Loucy (cell line): ENCODE measurements at regions not wholly inside any gene's neighbourhood (a gene's known extent, or its start where the extent isn't known, plus 50 kb on each side); places are given as distances from the start of the nearest gene placed in this dataset.

Experiments
- H2AFZ ChIP-seq: fragments of 200-600 bp; sonication (generic); 2 replicates; pipeline ENCODE4 v1.6.0; 2016; ENCODE audit warnings: antibody characterized with exemption, mild to moderate bottlenecking, low read length, moderate library complexity
- H3F3A ChIP-seq: fragments of 200-600 bp; 2 replicates; pipeline ENCODE4 v1.6.0; 2016; ENCODE audit warnings: antibody characterized with exemption, low read depth, mild to moderate bottlenecking
- H3K27me3 ChIP-seq: fragments of 200-600 bp; sonication (generic); 2 replicates; pipeline ENCODE4 v1.6.1; 2014; ENCODE audit warnings: low read length, mild to moderate bottlenecking; ENCODE audit not compliant: insufficient read depth, poor library complexity, severe bottlenecking
- H3K36me3 ChIP-seq: fragments of 200-600 bp; sonication (generic); 2 replicates; pipeline ENCODE4 v1.6.1; 2016; ENCODE audit warnings: low read length; ENCODE audit not compliant: insufficient read depth
- H3K4me1 ChIP-seq: fragments of 200-600 bp; sonication (generic); 2 replicates; pipeline ENCODE4 v1.5.1; 2014; ENCODE audit warnings: low read length, mild to moderate bottlenecking; ENCODE audit not compliant: insufficient read depth, poor library complexity, severe bottlenecking
- H3K4me2 ChIP-seq: fragments of 200-600 bp; sonication (generic); 2 replicates; pipeline ENCODE4 v1.6.0; 2014; ENCODE audit warnings: antibody characterized with exemption, low read length, low read depth, mild to moderate bottlenecking; ENCODE audit not compliant: poor library complexity, severe bottlenecking
- H3K4me3 ChIP-seq: fragments of 200-600 bp; sonication (generic); 2 replicates; pipeline ENCODE4 v1.5.1; 2014; ENCODE audit warnings: low read length, mild to moderate bottlenecking, mixed read lengths; ENCODE audit not compliant: poor library complexity, severe bottlenecking
- H3K79me2 ChIP-seq: fragments of 200-600 bp; sonication (generic); 2 replicates; pipeline ENCODE4 v1.6.1; 2014; ENCODE audit warnings: low read length; ENCODE audit not compliant: insufficient read depth
- H3K9ac ChIP-seq: fragments of 200-600 bp; sonication (generic); 2 replicates; pipeline ENCODE4 v1.6.0; 2014; ENCODE audit warnings: mild to moderate bottlenecking, low read depth, low read length, moderate library complexity; ENCODE audit not compliant: poor library complexity, severe bottlenecking
- H3K9me2 ChIP-seq: fragments of 200-600 bp; sonication (generic); replicated peaks from 2 replicates; pipeline ENCODE4 v1.6.1; 2016; ENCODE audit warnings: low read depth, low read length, mixed read lengths
- H3K9me3 ChIP-seq: fragments of 200-600 bp; sonication (generic); 2 replicates; pipeline ENCODE4 v1.6.1; 2014; ENCODE audit warnings: mild to moderate bottlenecking, antibody characterized with exemption, low read length, low read depth; ENCODE audit not compliant: insufficient read depth
- H4K20me1 ChIP-seq: fragments of 200-600 bp; sonication (generic); 2 replicates; pipeline ENCODE4 v1.6.0; 2014; ENCODE audit warnings: antibody characterized with exemption, low read length, mild to moderate bottlenecking; ENCODE audit not compliant: insufficient read depth, poor library complexity, severe bottlenecking
- EZH2phosphoT487 ChIP-seq: fragments of 200-600 bp; IDR thresholded peaks from 2 replicates; pipeline ENCODE4 v1.6.1; 2018; ENCODE audit warnings: antibody characterized with exemption, mild to moderate bottlenecking, moderate library complexity, borderline replicate concordance
- TF ChIP-seq, protein P1 (sequence below): fragments of 200-600 bp; sonication (generic); conservative IDR thresholded peaks from 2 replicates; pipeline ENCODE4 v1.5.1; 2014; ENCODE audit warnings: mild to moderate bottlenecking, antibody characterized with exemption, low read length

DNA sequence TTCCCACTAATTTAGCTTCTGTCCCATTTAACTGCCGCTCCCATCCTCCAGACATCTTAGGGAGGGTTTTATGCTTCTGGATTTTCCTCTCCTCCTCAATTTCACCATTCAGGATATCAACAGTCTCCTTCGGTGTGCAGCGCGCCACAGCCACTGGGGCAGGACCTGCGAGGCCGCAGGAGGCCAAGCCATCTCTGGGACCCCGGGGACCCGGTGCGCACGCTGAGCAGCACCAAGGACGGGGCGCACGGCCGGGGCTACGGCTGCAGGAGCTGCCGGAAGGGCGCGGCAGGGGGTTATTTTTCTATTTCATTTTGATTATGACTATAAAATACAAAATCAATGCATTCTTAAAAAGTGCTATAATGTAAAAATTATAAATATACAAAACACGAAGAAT lies 1238.4 kb upstream of the NCAM2 start:
- H3K4me1 ChIP-seq, result no peaks in the 10 kb centered on the region
- H4K20me1 ChIP-seq, result no peaks in the 10 kb centered on the region
- H2AFZ ChIP-seq, result no peak overlapping the region
- no peaks in the 10 kb centered on the region for H3K79me2 ChIP-seq
- no peaks in the 10 kb centered on the region for H3K36me3 ChIP-seq
- TF ChIP-seq, protein P1, sequence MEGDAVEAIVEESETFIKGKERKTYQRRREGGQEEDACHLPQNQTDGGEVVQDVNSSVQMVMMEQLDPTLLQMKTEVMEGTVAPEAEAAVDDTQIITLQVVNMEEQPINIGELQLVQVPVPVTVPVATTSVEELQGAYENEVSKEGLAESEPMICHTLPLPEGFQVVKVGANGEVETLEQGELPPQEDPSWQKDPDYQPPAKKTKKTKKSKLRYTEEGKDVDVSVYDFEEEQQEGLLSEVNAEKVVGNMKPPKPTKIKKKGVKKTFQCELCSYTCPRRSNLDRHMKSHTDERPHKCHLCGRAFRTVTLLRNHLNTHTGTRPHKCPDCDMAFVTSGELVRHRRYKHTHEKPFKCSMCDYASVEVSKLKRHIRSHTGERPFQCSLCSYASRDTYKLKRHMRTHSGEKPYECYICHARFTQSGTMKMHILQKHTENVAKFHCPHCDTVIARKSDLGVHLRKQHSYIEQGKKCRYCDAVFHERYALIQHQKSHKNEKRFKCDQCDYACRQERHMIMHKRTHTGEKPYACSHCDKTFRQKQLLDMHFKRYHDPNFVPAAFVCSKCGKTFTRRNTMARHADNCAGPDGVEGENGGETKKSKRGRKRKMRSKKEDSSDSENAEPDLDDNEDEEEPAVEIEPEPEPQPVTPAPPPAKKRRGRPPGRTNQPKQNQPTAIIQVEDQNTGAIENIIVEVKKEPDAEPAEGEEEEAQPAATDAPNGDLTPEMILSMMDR, result no peak
- no peak for TF ChIP-seq EZH2phosphoT487
- no peaks in the 10 kb centered on the region for H3K27me3 ChIP-seq
- H3K4me2 ChIP-seq, result no peak overlapping the region
- H3F3A ChIP-seq, result no peaks in the 10 kb centered on the region
- no peaks in the 10 kb centered on the region; the same call in 1 of the 2 replicates for H3K9me3 ChIP-seq
- H3K9me2 ChIP-seq, result no peaks in the 10 kb centered on the region
- no peak overlapping the region for H3K9ac ChIP-seq
- no peak overlapping the region for H3K4me3 ChIP-seq

DNA sequence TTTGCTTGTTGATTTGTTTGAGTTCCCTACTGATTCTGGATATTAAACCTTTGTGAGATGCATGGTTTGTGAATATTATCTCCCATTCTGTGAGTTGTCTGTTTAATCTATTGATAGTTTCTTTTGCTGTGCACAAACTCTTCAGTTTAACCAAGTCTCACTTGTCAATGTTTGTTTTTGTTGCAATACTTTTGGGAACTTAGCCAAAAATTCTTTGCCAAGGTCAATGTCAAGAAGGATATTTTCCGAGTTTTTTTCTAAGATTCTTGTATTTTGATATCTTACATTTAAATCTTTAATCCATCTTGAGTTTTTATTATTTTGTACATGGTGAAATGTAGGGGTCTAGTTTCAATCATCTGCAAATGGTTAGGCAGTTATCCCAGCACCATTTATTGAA lies 1230.7 kb upstream of the NCAM2 start:
- no peaks in the 10 kb centered on the region for H3K36me3 ChIP-seq

GRCh38 chr21:19771881-19772280 lies 1226.3 kb upstream of the NCAM2 start:
- Histone ChIP-seq H3K36me3 (no peaks in the 10 kb centered on the region), H3K9ac (no peak overlapping the region), H3K9me3 (no peaks in the 10 kb centered on the region), H3K27me3 (no peaks in the 10 kb centered on the region), H2AFZ (no peak overlapping the region), H3F3A (no peaks in the 10 kb centered on the region), H4K20me1 (no peaks in the 10 kb centered on the region), H3K79me2 (no peaks in the 10 kb centered on the region), H3K4me2 (no peak overlapping the region), H3K4me1 (no peaks in the 10 kb centered on the region), H3K9me2 (no peaks in the 10 kb centered on the region), H3K4me3 (no peak overlapping the region)
- TF ChIP-seq, protein P1, result no peak
- TF ChIP-seq EZH2phosphoT487, result no peak

More for the DNA sequence above, 1230.7 kb upstream of the NCAM2 start:
- H2AFZ ChIP-seq, result no peak overlapping the region
- no peak overlapping the region for H3K4me2 ChIP-seq
- TF ChIP-seq EZH2phosphoT487, result no peak
- no peaks in the 10 kb centered on the region for H3K79me2 ChIP-seq
- H3K4me3 ChIP-seq, result no peak overlapping the region
- no peaks in the 10 kb centered on the region for H3K4me1 ChIP-seq
- H3K9me2 ChIP-seq, result no peaks in the 10 kb centered on the region
- no peaks in the 10 kb centered on the region for H3K9me3 ChIP-seq
- H3K27me3 ChIP-seq, result no peaks in the 10 kb centered on the region
- H3K9ac ChIP-seq, result no peak overlapping the region
- no peaks in the 10 kb centered on the region for H3F3A ChIP-seq
- H4K20me1 ChIP-seq, result no peaks in the 10 kb centered on the region

GRCh38 chr21:19776076-19776475 lies 1222.1 kb upstream of the NCAM2 start:
- Histone ChIP-seq H3K4me1 (no peaks in the 10 kb centered on the region), H3F3A (no peaks in the 10 kb centered on the region), H3K79me2 (no peaks in the 10 kb centered on the region), H3K9me3 (no peaks in the 10 kb centered on the region), H3K4me2 (no peak overlapping the region), H2AFZ (no peak overlapping the region), H4K20me1 (no peaks in the 10 kb centered on the region), H3K27me3 (no peaks in the 10 kb centered on the region), H3K9ac (no peak overlapping the region), H3K4me3 (no peak overlapping the region), H3K36me3 (no peaks in the 10 kb centered on the region), H3K9me2 (no peaks in the 10 kb centered on the region)
- TF ChIP-seq, protein P1, result no peak
- TF ChIP-seq EZH2phosphoT487, result no peak
